SH-SY5Y (cell line): ENCODE measurements at regions not wholly inside any gene's neighbourhood (a gene's known extent, or its start where the extent isn't known, plus 50 kb on each side); places are given as distances from the start of the nearest gene placed in this dataset.

ENCODE experiments used
- GATA2 ChIP-seq: IDR thresholded peaks from 2 replicates; pipeline ENCODE4 v1.6.1; 2011; ENCODE audit warnings: mild to moderate bottlenecking, low read depth, low read length
- GATA3 ChIP-seq: IDR thresholded peaks from 2 replicates; pipeline ENCODE4 v1.6.1; 2011; ENCODE audit warnings: low read depth, mild to moderate bottlenecking, low read length, moderate library complexity

DNA sequence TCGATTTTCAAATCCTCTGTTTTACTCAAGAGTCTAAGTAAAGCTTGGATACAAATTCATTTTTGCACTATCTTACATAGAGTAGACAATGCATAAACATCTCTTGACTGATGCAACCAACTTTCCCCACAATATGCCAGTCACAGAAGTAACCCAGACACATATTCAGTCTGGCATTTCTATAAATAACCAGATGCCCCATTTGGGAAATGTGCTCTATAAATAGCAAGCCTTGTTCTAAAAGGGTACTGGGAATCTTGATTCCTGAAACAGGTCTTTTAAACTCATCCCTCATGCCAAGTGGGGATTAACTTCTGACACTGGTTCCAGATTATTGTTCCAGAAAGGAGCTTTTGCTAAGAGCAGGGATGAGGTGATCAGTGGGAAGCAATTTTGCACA lies 411.7 kb downstream of the EPM2A start:
- TF ChIP-seq GATA2 (no peak), GATA3 (no peak)
